KMS-11 (cell line): ENCODE measurements at regions not wholly inside any gene's neighbourhood (a gene's known extent, or its start where the extent isn't known, plus 50 kb on each side); places are given as distances from the start of the nearest gene placed in this dataset.

Source experiments
- H2AFZ ChIP-seq: fragments of 200-600 bp; sonication (generic); 2 replicates; pipeline ENCODE4 v1.6.1; 2016; ENCODE audit warnings: antibody characterized with exemption, mixed run types, low read depth
- H3K27ac ChIP-seq: fragments of 200-600 bp; sonication (generic); 2 replicates; pipeline ENCODE4 v1.6.1; 2016; ENCODE audit warnings: mild to moderate bottlenecking, mixed run types
- H3K27me3 ChIP-seq: fragments of 200-600 bp; sonication (generic); 2 replicates; pipeline ENCODE4 v1.6.1; 2017; ENCODE audit warnings: mild to moderate bottlenecking, low read depth, mixed run types, moderate library complexity; ENCODE audit not compliant: insufficient read depth
- H3K36me3 ChIP-seq: fragments of 200-600 bp; sonication (generic); 2 replicates; pipeline ENCODE4 v1.6.1; 2017; ENCODE audit warnings: mild to moderate bottlenecking, mixed run types; ENCODE audit not compliant: insufficient read depth
- H3K4me1 ChIP-seq: fragments of 200-600 bp; sonication (generic); 2 replicates; pipeline ENCODE4 v1.6.1; 2016; ENCODE audit warnings: mild to moderate bottlenecking, low read depth, mixed run types; ENCODE audit not compliant: poor library complexity, severe bottlenecking
- H3K4me2 ChIP-seq: fragments of 200-600 bp; sonication (generic); 2 replicates; pipeline ENCODE4 v1.7.0; 2016; ENCODE audit warnings: mild to moderate bottlenecking, mixed run types
- H3K4me3 ChIP-seq: fragments of 200-600 bp; sonication (generic); IDR thresholded peaks from 2 replicates; pipeline ENCODE4 v1.6.1; 2017; ENCODE audit warnings: low read depth, low read length, mixed read lengths; ENCODE audit not compliant: insufficient read depth
- H3K79me2 ChIP-seq: fragments of 200-600 bp; sonication (generic); 2 replicates; pipeline ENCODE4 v1.6.1; 2016; ENCODE audit warnings: low read depth, mixed run types; ENCODE audit not compliant: insufficient read depth
- H3K9ac ChIP-seq: fragments of 200-600 bp; sonication (generic); 2 replicates; pipeline ENCODE4 v1.6.1; 2016; ENCODE audit warnings: mild to moderate bottlenecking, mixed run types
- H4K20me1 ChIP-seq: fragments of 200-600 bp; sonication (generic); 2 replicates; pipeline ENCODE4 v1.6.1; 2016; ENCODE audit warnings: mild to moderate bottlenecking, mixed run types; ENCODE audit not compliant: insufficient read depth
- CTCF ChIP-seq: fragments of 200-600 bp; sonication (generic); conservative IDR thresholded peaks from 2 replicates; pipeline ENCODE4 v1.6.1; 2017; ENCODE audit warnings: low read depth, mild to moderate bottlenecking, antibody characterized with exemption, low read length, moderate library complexity, mixed read lengths

- H3K9ac ChIP-seq: no peak overlapping the region
- H3K4me1 ChIP-seq: no peaks in the 10 kb centered on the region
- H2AFZ ChIP-seq: no peak overlapping the region
- no peaks in the 10 kb centered on the region for H3K36me3 ChIP-seq
- no peak overlapping the region for H3K4me2 ChIP-seq
- no peaks in the 10 kb centered on the region for H4K20me1 ChIP-seq
- H3K27ac ChIP-seq: no peak overlapping the region
- no peaks in the 10 kb centered on the region for H3K27me3 ChIP-seq
- H3K79me2 ChIP-seq: no peaks in the 10 kb centered on the region
- no peak overlapping the region for H3K4me3 ChIP-seq
- TF ChIP-seq CTCF: no peak
Observed at GRCh38 chr18:51908598-51908944, 431.4 kb upstream of the DCC start.

GRCh38 chr18:51911584-51911983 lies 428.4 kb upstream of the DCC start:
- Histone ChIP-seq H2AFZ (no peak overlapping the region), H4K20me1 (no peaks in the 10 kb centered on the region), H3K4me3 (no peak overlapping the region), H3K27ac (no peak overlapping the region), H3K27me3 (no peaks in the 10 kb centered on the region), H3K4me2 (no peak overlapping the region), H3K9ac (no peak overlapping the region), H3K36me3 (no peaks in the 10 kb centered on the region), H3K79me2 (no peaks in the 10 kb centered on the region), H3K4me1 (no peaks in the 10 kb centered on the region)
- TF ChIP-seq CTCF: no peak

- no peak overlapping the region for H2AFZ ChIP-seq
- H3K4me2 ChIP-seq: no peak overlapping the region
- no peak overlapping the region for H3K4me3 ChIP-seq
- H3K79me2 ChIP-seq: no peaks in the 10 kb centered on the region
- no peaks in the 10 kb centered on the region for H4K20me1 ChIP-seq
- H3K4me1 ChIP-seq: no peaks in the 10 kb centered on the region
- no peak overlapping the region for H3K9ac ChIP-seq
- no peaks in the 10 kb centered on the region for H3K36me3 ChIP-seq
- no peaks in the 10 kb centered on the region for H3K27me3 ChIP-seq
- no peak for TF ChIP-seq CTCF
- H3K27ac ChIP-seq: no peak overlapping the region
Observed at GRCh38 chr18:51912381-51912780, 427.6 kb upstream of the DCC start.

GRCh38 chr18:51915176-51915575 lies 424.8 kb upstream of the DCC start:
- no peak overlapping the region for H3K27ac ChIP-seq
- H3K9ac ChIP-seq: no peak overlapping the region
- no peaks in the 10 kb centered on the region for H3K79me2 ChIP-seq
- H3K27me3 ChIP-seq: no peaks in the 10 kb centered on the region
- no peak for TF ChIP-seq CTCF
- no peaks in the 10 kb centered on the region for H4K20me1 ChIP-seq
- no peak overlapping the region for H3K4me3 ChIP-seq
- no peak overlapping the region for H3K4me2 ChIP-seq
- no peaks in the 10 kb centered on the region for H3K36me3 ChIP-seq
- H3K4me1 ChIP-seq: no peaks in the 10 kb centered on the region
- H2AFZ ChIP-seq: no peak overlapping the region

- no peak overlapping the region for H3K4me3 ChIP-seq
- no peak overlapping the region for H2AFZ ChIP-seq
- H3K4me1 ChIP-seq: no peaks in the 10 kb centered on the region
- H3K9ac ChIP-seq: no peak overlapping the region
- no peaks in the 10 kb centered on the region for H3K36me3 ChIP-seq
- H3K79me2 ChIP-seq: no peaks in the 10 kb centered on the region
- TF ChIP-seq CTCF: no peak
- no peak overlapping the region for H3K27ac ChIP-seq
- H3K4me2 ChIP-seq: no peak overlapping the region
- no peaks in the 10 kb centered on the region for H4K20me1 ChIP-seq
- H3K27me3 ChIP-seq: no peaks in the 10 kb centered on the region
Observed at GRCh38 chr18:51921862-51922261, 418.1 kb upstream of the DCC start.
